Hematopoietic multipotent progenitor cell treated with erythropoietin and hydrocortisone succinate and interleukin-3 and kit ligand, for 17 days (in vitro differentiated cells): ENCODE measurements at regions not wholly inside any gene's neighbourhood (a gene's known extent, or its start where the extent isn't known, plus 50 kb on each side); places are given as distances from the start of the nearest gene placed in this dataset.

Source experiments
- DNase-seq: peaks from one replicate; pipeline ENCODE4 v3.0.0-alpha.2; 2015; ENCODE audit warnings: low spot score

GRCh38 chr20:7710440-7710839 lies 229.8 kb downstream of the HAO1 start:
- no peak for DNase-seq

DNA sequence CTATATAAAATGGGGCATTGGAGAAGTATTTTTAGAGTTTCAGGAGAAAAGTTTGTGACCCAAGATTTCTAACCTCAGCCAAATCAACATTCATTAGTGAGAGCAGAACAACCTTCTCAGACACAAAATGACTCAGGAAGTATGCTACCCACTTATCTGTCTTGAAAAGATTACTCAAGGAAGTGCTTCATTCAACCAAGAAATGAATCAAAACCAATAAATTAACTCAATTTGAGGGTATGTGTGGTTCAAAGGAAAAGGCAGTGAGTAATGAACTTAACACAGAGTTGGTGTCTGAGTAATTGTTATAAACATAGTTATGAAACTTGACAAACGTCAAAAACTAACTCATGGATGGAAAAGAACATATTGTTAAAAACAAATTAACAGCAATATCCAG lies 227.6 kb downstream of the HAO1 start:
- no peak for DNase-seq

DNA sequence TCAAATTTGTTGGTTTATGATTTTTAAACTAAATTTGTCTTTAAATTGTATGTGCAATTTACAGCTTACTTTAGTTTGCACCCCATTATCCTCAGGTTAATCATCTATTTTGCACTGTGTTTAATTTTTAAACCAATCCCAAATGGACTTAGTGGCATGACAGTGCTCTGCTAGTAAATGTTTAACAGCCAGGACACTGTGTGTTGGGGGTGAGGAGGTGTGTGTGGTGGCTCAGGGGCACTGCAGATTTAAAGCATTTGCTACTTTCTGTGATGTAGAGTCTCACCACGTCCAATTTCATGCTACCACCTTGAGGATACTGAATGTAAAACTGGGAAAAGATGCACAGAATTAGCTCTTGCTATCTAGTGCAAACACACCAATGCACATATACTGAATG lies 225.7 kb downstream of the HAO1 start:
- no peak for DNase-seq

GRCh38 chr20:7716286-7716972 lies 223.8 kb downstream of the HAO1 start:
- no peak for DNase-seq

- no peak for DNase-seq
Observed at GRCh38 chr20:7722564-7722963, 217.7 kb downstream of the HAO1 start.

GRCh38 chr20:7723284-7723683 lies 217.0 kb downstream of the HAO1 start:
- DNase-seq = no peak

DNA sequence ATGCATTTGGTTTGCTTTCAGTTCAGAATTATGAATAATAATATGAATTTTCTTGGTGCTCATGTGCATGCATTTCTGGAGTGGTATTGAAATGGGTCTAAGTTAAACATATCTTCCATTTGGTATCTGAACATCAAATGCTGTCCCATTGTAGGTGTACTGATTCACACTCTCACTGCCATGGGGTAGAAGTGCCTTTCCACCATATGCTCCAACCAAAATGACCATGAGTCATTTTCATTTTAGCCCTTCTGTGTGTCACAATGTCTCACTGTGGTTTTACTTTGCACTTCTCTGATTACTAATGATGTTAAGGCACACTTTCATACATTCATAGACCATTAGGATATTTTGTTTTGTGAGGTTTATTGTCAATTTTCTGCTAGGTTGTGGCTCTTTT lies 211.9 kb downstream of the HAO1 start:
- no peak for DNase-seq

DNA sequence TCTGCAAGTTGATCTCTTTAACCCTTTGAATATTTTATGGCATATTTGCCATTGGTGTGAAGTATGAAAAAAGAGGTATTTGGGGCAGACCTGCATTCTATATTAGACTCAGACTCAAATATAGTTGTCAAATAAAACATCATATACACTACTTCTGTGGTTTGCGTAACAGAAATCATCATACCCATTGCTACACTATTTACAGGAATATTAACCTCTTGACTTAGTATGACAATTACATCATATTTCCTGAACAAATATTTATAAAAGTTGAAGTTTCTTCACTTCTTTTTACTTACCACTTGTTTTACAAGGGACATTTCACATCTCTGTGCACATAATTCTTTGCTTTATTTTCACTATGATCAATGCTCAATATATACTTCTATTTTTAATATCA lies 206.0 kb downstream of the HAO1 start:
- no peak for DNase-seq

GRCh38 chr20:7736336-7736735 lies 203.9 kb downstream of the HAO1 start:
- DNase-seq = no peak

- DNase-seq = no peak
Observed at GRCh38 chr20:7741866-7742265, 198.4 kb downstream of the HAO1 start.

- DNase-seq = no peak
Observed at GRCh38 chr20:7742479-7742878, 197.8 kb downstream of the HAO1 start.

DNA sequence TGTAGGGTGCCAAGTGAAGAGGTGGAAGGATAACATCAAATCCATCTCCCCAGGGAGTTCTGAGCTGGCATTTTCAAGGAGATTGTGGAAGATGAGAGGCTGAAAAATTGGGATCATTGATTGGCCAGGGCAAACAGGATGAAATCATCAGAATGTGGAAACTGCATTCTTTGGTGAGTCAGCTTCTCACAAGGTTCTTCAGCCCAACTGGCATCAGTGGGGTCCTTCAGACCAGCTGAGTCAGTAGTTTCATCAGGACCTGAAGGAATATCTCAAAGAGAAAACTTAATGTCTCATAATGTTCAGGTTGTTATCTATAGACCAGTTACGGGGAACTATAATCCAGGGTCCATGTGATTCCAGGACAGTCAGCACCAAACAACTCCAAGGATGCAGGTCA lies 195.8 kb downstream of the HAO1 start:
- DNase-seq = no peak

GRCh38 chr20:7748624-7749023 lies 191.6 kb downstream of the HAO1 start:
- no peak for DNase-seq

DNA sequence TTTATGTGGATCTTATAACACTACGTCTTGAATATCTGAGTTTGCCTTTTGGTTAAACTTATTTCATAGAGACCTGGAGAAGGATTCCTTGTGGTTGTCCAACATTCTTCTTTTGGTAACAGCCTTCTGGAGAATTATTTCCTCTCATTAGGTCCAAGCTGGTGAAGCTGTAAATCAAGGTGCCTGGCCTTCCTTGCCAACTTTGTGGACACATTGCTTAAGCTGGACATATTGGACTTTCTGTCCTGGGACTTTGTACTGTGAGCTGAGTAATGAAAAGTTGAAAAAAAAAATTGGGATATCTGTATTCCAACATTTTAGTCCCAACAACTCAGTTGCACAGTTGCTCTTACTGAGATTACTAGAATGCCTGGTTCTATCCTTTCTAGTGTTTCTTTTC lies 186.2 kb downstream of the HAO1 start:
- DNase-seq = no peak

- no peak for DNase-seq
Observed at GRCh38 chr20:7758406-7758805, 181.9 kb downstream of the HAO1 start.

GRCh38 chr20:7760247-7761031 lies 179.8 kb downstream of the HAO1 start:
- DNase-seq = no peak

- DNase-seq = no peak
Observed at GRCh38 chr20:7765221-7765620, 175.0 kb downstream of the HAO1 start.

- no peak for DNase-seq
Observed at GRCh38 chr20:7770046-7770445, 170.2 kb downstream of the HAO1 start.

GRCh38 chr20:7770578-7770977 lies 169.7 kb downstream of the HAO1 start:
- DNase-seq = no peak

GRCh38 chr20:7772371-7772770 lies 167.9 kb downstream of the HAO1 start:
- DNase-seq = no peak

DNA sequence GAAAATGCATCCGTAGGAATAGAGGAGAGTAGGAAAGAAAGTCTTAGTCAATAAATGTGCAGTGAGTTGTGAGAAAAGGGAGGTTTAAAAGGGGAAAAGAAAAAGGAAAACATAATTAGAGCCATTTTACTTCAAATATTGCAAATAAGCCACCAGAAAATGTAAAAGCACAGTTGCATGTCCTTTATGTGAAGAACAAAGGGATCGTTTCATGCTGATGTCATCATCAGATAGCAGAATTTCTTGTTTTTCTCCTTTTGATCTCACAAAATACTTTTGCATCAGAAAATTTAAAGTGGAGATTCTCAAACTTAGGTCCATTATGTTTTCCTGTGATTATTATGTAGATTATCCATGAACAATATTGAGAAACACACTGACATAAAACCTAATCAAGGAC lies 166.7 kb downstream of the HAO1 start:
- DNase-seq = no peak

DNA sequence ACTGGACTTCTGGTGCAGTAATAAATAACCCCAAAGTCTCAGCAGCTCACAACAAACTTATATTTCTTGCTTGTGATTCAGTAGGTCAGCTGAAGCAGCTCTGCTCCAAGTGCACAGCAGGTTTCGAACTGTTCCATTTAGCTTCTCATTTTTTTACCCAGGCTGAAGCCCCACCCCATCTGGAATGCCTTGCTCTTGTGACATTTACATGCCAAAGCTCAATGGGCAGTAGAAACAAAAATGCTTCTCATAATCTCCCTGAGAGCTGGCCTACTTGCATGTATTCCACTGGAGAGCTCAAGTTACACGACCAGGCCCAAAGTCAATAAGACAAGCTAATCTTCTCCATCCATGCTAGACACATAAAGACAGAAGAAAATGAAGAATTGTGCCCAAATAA lies 165.2 kb downstream of the HAO1 start:
- DNase-seq = no peak

- DNase-seq = no peak
Observed at GRCh38 chr20:7776148-7776547, 164.1 kb downstream of the HAO1 start.

GRCh38 chr20:7790189-7790588 lies 150.1 kb downstream of the HAO1 start:
- no peak for DNase-seq
